ENCODE measurements at regions not wholly inside any gene's neighbourhood (a gene's known extent, or its start where the extent isn't known, plus 50 kb on each side); places are given as distances from the start of the nearest gene placed in this dataset.
A peak's percentile ranks its signal among the peaks of the same experiment; 100 is the strongest.

GRCh38 chr7:420142-421093, 99.2 kb downstream of the PDGFA start:
- ATAC-seq = no peak
- no peak for TF ChIP-seq CTCF (IDR thresholded peaks at IDR 0.05)
- H3K4me1 ChIP-seq (ENCODE audit: low read depth) = no peaks in the 10 kb centered on the region
- intact Hi-C loops (cut with DNase I, micrococcal nuclease) = no loop called here
- H3K36me3 ChIP-seq (ENCODE audit: low read depth) = no peaks in the 10 kb centered on the region
- no peak overlapping the region for H3K4me3 ChIP-seq
- peak in 1 of 3 donors; percentile 39 for DNase-seq
- peaks cover 4% of the 10 kb centered on the region for H3K9me3 ChIP-seq

- Histone ChIP-seq H3K9me3 (peaks cover 4% of the 10 kb centered on the region), H3K4me3 (no peak overlapping the region), H3K4me1 (ENCODE audit: low read depth) (no peaks in the 10 kb centered on the region), H3K36me3 (ENCODE audit: low read depth) (no peaks in the 10 kb centered on the region)
- ATAC-seq (no peak), DNase-seq (peak in 1 of 3 donors; percentile 40)
- no peak for TF ChIP-seq CTCF (IDR thresholded peaks at IDR 0.05)
- intact Hi-C loops (cut with DNase I, micrococcal nuclease) = no loop called here
Observed at GRCh38 chr7:421136-421991, 98.3 kb downstream of the PDGFA start.

- DNase-seq = peak in 2 of 3 donors; percentile 18 to 25
- no peak for ATAC-seq
- no peak for TF ChIP-seq CTCF (IDR thresholded peaks at IDR 0.05)
- peaks cover 3% of the 10 kb centered on the region for H3K9me3 ChIP-seq
- H3K36me3 ChIP-seq (ENCODE audit: low read depth) = no peaks in the 10 kb centered on the region
- H3K4me3 ChIP-seq = no peak overlapping the region
- no peaks in the 10 kb centered on the region for H3K4me1 ChIP-seq (ENCODE audit: low read depth)
- intact Hi-C loops (cut with DNase I, micrococcal nuclease) = no loop called here
Observed at GRCh38 chr7:422191-422885, 97.3 kb downstream of the PDGFA start.

- DNase-seq (peak in 2 of 3 donors; percentile 5 to 25), ATAC-seq (no peak)
- H3K9me3 ChIP-seq = no peaks in the 10 kb centered on the region
- no peak for TF ChIP-seq CTCF (IDR thresholded peaks at IDR 0.05)
- intact Hi-C loops (cut with DNase I, micrococcal nuclease) = no loop called here
- H3K36me3 ChIP-seq (ENCODE audit: low read depth) = no peaks in the 10 kb centered on the region
- no peak overlapping the region for H3K4me3 ChIP-seq
- H3K4me1 ChIP-seq (ENCODE audit: low read depth) = no peaks in the 10 kb centered on the region
Observed at GRCh38 chr7:422886-423225, 96.8 kb downstream of the PDGFA start.

All from mucosa of descending colon (tissue), 3 donors.